ENCODE measurements at regions not wholly inside any gene's neighbourhood (a gene's known extent, or its start where the extent isn't known, plus 50 kb on each side); places are given as distances from the start of the nearest gene placed in this dataset.
A peak's percentile ranks its signal among the peaks of the same experiment; 100 is the strongest.

DNA sequence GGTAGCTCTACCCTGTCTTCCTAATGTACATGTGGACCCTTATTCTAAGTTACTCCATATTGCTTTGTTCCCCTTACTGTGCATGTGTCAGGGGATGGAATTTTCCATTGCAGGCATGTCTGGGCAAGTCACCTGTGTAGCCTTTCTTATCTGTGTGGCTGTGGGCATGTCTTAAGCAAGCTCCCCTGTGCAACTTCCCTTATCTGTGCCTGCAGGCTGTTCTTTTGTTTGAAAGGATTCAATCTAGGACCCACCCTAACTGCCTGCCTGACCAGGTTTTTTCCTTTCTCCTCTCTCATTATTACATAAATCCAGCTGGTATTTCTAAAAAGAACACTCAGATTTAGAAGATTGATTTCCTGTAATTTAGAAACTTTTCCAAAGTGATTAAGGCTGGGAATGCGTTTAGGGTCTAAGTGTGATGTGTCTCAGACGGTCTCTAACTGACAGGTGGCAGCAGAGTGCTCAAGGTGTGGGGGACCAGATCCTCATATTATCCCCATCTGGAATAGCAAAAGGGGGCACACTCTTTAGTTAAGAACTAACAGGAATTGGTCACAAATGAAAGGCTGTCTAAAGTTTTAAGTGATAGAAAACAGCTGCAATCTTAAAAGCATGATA, 198.9 kb upstream of the PPP1R2C start:
- no peak overlapping the region for H3K27ac ChIP-seq (ENCODE audit: low read length)
- WGBS (ENCODE audit: insufficient coverage) = no CpG with 5 or more reads among the region's 2 CpGs

DNA sequence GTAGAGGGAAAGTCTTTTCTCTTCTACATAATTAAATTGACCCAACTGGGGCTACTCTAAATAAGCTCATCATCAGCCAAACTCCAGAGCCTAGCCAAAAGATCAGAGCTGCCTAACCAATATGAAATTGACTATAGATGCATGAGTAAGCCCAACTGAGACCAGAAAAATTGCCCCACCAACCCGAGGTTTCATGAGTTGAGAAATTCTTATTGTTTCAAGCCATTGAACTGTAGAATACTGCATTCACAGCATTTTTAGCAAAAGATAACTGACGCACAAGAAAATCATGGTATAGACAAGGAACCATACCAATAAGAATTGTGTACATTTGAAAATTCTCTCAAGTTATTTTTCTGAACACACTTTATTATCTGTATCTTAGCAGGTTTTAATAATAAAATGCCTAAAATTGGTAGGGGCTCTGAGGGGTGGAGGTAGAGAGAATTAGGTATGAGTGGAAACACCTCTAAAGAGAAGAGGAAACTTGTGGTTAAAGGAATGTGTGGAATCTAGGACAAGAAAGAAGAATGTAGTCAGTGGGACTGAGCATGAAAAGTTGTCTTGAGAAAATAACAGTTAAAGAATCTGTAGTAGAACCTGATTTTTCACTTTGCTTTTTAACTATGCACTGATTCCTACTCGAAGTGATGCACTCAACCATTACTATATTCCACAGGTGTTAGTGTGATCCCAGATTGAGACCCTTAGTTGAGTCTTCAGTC, 200.9 kb upstream of the PPP1R2C start:
- no peak for DNase-seq
- Histone ChIP-seq H3K4me1 (ENCODE audit: control insufficient read depth, insufficient read depth, low read length) (no peaks in the 10 kb centered on the region), H3K27ac (ENCODE audit: low read length) (no peak overlapping the region), H3K4me3 (ENCODE audit: low read length) (no peak overlapping the region), H3K9me3 (replicated peaks; ENCODE audit: control insufficient read depth, low read depth, low read length) (no peaks in the 10 kb centered on the region), H3K36me3 (ENCODE audit: control insufficient read depth, insufficient read depth, low read length) (no peaks in the 10 kb centered on the region), H3K27me3 (ENCODE audit: control insufficient read depth, insufficient read depth, low read length) (peaks cover 2% of the 10 kb centered on the region)
- no CpG with 5 or more reads among the region's 3 CpGs for WGBS (ENCODE audit: insufficient coverage)

More for the DNA sequence above, 198.9 kb upstream of the PPP1R2C start:
- no peaks in the 10 kb centered on the region for H3K36me3 ChIP-seq (ENCODE audit: control insufficient read depth, insufficient read depth, low read length)
- peaks cover 2% of the 10 kb centered on the region for H3K27me3 ChIP-seq (ENCODE audit: control insufficient read depth, insufficient read depth, low read length)
- no peaks in the 10 kb centered on the region for H3K4me1 ChIP-seq (ENCODE audit: control insufficient read depth, insufficient read depth, low read length)
- DNase-seq = no peak
- no peak overlapping the region for H3K4me3 ChIP-seq (ENCODE audit: low read length)
- H3K9me3 ChIP-seq (replicated peaks; ENCODE audit: control insufficient read depth, low read depth, low read length) = no peaks in the 10 kb centered on the region

DNA sequence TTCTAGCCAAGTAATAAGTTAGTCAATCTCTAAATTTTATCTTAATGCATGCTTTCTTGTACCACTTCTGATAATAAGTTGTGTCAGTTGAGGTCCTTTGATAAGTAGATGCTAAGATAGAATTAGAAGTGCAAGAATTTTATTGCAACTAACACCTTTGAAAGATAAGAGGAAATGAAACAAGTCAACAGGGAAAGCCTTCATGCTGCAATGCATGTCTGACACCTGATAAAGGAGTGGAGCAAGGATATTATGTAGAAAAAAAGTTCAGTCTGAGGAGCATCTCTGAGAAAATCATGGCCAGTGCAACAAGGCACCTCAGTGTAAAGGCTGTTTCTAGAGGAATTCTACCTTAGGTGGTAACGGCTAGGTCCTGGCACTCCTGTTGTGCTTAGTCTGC, 210.7 kb upstream of the PPP1R2C start:
- WGBS (ENCODE audit: insufficient coverage) = 86% methylated on average over 1 of the region's 1 CpG
- Histone ChIP-seq H3K27ac (ENCODE audit: low read length) (no peak overlapping the region), H3K4me1 (ENCODE audit: control insufficient read depth, insufficient read depth, low read length) (no peaks in the 10 kb centered on the region), H3K36me3 (ENCODE audit: control insufficient read depth, insufficient read depth, low read length) (no peaks in the 10 kb centered on the region), H3K9me3 (replicated peaks; ENCODE audit: control insufficient read depth, low read depth, low read length) (no peaks in the 10 kb centered on the region), H3K4me3 (ENCODE audit: low read length) (no peak overlapping the region), H3K27me3 (ENCODE audit: control insufficient read depth, insufficient read depth, low read length) (peaks cover 5% of the 10 kb centered on the region)
- DNase-seq = no peak

DNA sequence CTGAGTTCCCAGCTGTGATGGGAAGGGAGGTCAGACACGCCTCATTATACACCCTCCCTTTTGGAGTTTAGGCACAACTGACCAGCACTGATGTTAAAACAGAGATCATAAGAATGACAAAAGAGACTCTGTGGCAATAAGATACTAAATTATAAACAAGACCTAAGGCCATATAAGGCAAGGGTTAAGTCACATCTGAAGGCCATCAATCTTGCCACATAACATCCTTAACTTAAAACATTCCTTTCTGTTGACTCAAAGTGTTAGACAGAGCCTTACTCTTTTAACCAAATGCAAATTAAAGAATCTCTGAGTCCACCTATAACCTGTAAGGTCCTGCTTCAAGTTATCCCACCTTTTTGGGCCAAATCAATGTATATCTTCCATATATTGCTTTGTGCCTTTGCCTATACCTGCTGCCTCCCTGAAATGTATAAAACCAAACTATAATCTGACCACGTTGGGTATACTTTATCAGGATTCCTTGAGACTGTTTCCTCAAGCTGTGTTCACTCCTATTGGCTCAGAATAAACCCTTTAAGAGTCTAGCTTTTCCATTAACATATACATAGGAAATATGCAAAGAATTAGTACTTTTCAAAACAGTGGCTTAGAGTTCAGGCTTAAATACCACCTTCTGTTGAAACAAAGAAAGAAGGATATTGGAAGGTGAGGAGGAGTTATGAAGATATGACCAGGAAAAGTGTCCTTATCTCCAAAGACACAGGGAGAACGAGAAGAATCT, 214.4 kb upstream of the PPP1R2C start:
- WGBS (ENCODE audit: insufficient coverage) = no CpG with 5 or more reads among the region's 3 CpGs
- no peaks in the 10 kb centered on the region for H3K4me1 ChIP-seq (ENCODE audit: control insufficient read depth, insufficient read depth, low read length)

DNA sequence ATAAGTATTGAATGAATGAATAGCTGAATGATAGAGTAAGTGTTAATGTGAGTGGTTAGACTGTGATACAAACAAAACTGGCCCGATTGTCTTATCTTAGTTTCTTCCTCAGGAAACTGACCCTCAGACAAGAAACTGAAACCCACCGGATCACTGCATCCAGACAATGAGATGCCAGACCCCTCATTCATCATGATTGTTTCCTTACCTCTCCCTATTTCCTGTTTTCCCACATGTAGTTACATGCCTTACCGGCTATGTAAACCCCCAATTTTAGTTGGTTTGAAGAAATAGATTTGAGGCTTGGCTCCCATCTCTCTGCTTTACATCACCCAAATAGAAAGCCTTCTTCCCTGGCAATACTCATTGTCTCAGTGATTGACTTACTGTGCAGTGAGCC, 218.9 kb upstream of the PPP1R2C start:
- no peaks in the 10 kb centered on the region for H3K4me1 ChIP-seq (ENCODE audit: control insufficient read depth, insufficient read depth, low read length)
- H3K27ac ChIP-seq (ENCODE audit: low read length) = no peak overlapping the region
- peaks cover 4% of the 10 kb centered on the region for H3K27me3 ChIP-seq (ENCODE audit: control insufficient read depth, insufficient read depth, low read length)
- WGBS (ENCODE audit: insufficient coverage) = 100% methylated on average over 1 of the region's 3 CpGs
- no peak overlapping the region for H3K4me3 ChIP-seq (ENCODE audit: low read length)
- no peaks in the 10 kb centered on the region for H3K36me3 ChIP-seq (ENCODE audit: control insufficient read depth, insufficient read depth, low read length)
- no peaks in the 10 kb centered on the region for H3K9me3 ChIP-seq (replicated peaks; ENCODE audit: control insufficient read depth, low read depth, low read length)
- no peak for DNase-seq

More for the DNA sequence above, 214.4 kb upstream of the PPP1R2C start:
- no peaks in the 10 kb centered on the region for H3K36me3 ChIP-seq (ENCODE audit: control insufficient read depth, insufficient read depth, low read length)
- H3K27ac ChIP-seq (ENCODE audit: low read length) = no peak overlapping the region
- no peaks in the 10 kb centered on the region for H3K9me3 ChIP-seq (replicated peaks; ENCODE audit: control insufficient read depth, low read depth, low read length)
- H3K4me3 ChIP-seq (ENCODE audit: low read length) = no peak overlapping the region
- H3K27me3 ChIP-seq (ENCODE audit: control insufficient read depth, insufficient read depth, low read length) = peaks cover 2% of the 10 kb centered on the region
- no peak for DNase-seq

DNA sequence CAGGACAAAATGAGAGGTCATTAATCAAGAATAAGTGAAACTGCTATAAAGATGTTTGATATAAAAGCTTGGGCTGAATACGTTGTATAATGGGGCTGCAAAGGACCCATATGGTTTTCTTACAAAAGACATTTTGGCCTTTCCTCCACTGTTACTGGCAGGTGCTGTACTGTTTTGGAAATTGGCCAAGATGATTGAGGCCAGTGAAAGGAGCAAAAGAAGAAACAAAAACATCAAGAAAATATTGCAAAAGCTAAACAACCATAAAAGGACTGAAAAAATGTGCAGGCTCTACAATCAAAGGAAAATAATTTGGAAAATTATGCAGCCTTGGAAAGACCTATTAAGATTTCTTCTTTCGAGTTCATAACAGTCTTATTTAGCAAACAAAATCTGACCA, 222.2 kb upstream of the PPP1R2C start:
- Histone ChIP-seq H3K27ac (ENCODE audit: low read length) (no peak overlapping the region), H3K9me3 (replicated peaks; ENCODE audit: control insufficient read depth, low read depth, low read length) (no peaks in the 10 kb centered on the region), H3K4me3 (ENCODE audit: low read length) (no peak overlapping the region), H3K27me3 (ENCODE audit: control insufficient read depth, insufficient read depth, low read length) (peaks cover 2% of the 10 kb centered on the region), H3K4me1 (ENCODE audit: control insufficient read depth, insufficient read depth, low read length) (no peaks in the 10 kb centered on the region), H3K36me3 (ENCODE audit: control insufficient read depth, insufficient read depth, low read length) (no peaks in the 10 kb centered on the region)
- DNase-seq = peak; percentile 60
- no CpG with 5 or more reads among the region's 2 CpGs for WGBS (ENCODE audit: insufficient coverage)

DNA sequence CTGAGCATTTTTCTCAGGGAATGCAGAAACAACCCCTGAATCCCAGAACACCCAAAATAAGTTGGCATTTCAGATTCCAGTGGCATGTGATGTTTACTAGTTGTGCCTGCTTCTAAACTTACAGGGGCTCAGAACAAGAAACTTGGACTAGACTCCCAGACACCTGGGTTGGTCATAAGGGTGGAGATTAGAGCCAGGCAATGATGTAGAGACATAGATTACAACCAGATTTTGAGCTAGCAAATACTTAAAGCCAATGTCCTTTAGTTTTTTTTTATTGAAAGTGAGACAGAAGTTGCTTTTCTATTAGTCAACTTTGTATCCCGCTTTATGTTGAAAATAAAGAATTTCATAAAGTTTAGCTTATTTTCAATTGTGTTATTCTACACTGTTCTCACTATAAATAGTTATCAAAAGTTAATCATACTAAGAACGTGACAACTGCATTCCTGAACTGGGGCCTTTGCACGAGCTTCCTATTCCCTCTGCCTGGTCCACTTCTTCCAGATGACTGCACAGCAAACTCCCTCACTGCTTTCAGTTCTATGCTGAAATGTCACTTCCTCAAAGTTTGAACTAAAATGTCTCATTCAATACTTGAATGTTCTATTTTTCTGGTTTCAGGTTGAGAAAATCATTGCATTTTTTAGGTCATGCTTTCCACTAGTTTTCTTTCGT, 224.7 kb upstream of the PPP1R2C start:
- DNase-seq = peak; percentile 32
- 70% methylated on average over 2 of the region's 4 CpGs for WGBS (ENCODE audit: insufficient coverage)
- H3K4me1 ChIP-seq (ENCODE audit: control insufficient read depth, insufficient read depth, low read length) = no peaks in the 10 kb centered on the region
- H3K36me3 ChIP-seq (ENCODE audit: control insufficient read depth, insufficient read depth, low read length) = no peaks in the 10 kb centered on the region
- no peak overlapping the region for H3K4me3 ChIP-seq (ENCODE audit: low read length)
- H3K27ac ChIP-seq (ENCODE audit: low read length) = no peak overlapping the region
- H3K27me3 ChIP-seq (ENCODE audit: control insufficient read depth, insufficient read depth, low read length) = peaks cover 2% of the 10 kb centered on the region
- H3K9me3 ChIP-seq (replicated peaks; ENCODE audit: control insufficient read depth, low read depth, low read length) = no peaks in the 10 kb centered on the region

DNA sequence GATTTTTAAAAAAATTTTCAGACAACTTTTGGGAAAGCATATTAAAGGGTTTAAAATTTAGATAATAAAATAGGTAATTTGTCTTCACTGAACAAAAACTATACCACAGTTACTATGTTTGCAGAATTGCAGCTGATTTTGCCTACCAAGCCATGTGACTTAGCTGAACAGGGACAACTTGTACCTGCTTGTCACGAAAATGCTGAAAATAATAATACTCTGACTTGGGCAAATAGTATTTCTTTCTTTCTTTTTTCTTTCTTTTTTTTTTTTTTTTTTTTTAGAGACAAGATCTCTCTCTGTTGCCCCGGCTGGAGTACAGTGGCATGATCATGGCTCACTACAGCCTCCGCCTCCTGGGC, 225.2 kb upstream of the PPP1R2C start:
- H3K4me1 ChIP-seq (ENCODE audit: control insufficient read depth, insufficient read depth, low read length) = no peaks in the 10 kb centered on the region
- no peak for DNase-seq
- peaks cover 2% of the 10 kb centered on the region for H3K27me3 ChIP-seq (ENCODE audit: control insufficient read depth, insufficient read depth, low read length)
- no peak overlapping the region for H3K27ac ChIP-seq (ENCODE audit: low read length)
- no peaks in the 10 kb centered on the region for H3K9me3 ChIP-seq (replicated peaks; ENCODE audit: control insufficient read depth, low read depth, low read length)
- no peaks in the 10 kb centered on the region for H3K36me3 ChIP-seq (ENCODE audit: control insufficient read depth, insufficient read depth, low read length)
- H3K4me3 ChIP-seq (ENCODE audit: low read length) = no peak overlapping the region
- WGBS (ENCODE audit: insufficient coverage) = no CpG with 5 or more reads among the region's 3 CpGs

DNA sequence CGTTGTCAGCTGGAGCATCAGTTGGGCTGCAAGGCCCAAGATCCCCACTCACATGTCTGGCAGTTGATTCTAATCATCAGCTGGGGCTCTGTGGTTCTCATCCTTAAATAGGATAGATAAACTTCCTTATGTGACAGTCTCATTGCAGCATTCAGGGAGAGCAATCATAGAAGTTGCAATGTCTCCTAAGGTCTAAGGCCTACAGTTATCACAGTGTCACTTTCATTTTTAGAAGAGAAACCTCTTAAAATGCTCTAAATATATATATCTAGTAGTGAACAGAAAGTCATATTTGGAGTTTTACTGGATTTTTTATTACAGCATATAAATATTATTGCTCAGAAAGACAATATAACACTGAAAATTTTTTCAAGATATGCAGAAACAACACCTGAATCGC, 226.0 kb upstream of the PPP1R2C start:
- Histone ChIP-seq H3K4me1 (ENCODE audit: control insufficient read depth, insufficient read depth, low read length) (no peaks in the 10 kb centered on the region), H3K36me3 (ENCODE audit: control insufficient read depth, insufficient read depth, low read length) (no peaks in the 10 kb centered on the region), H3K4me3 (ENCODE audit: low read length) (no peak overlapping the region), H3K27me3 (ENCODE audit: control insufficient read depth, insufficient read depth, low read length) (peaks cover 2% of the 10 kb centered on the region), H3K9me3 (replicated peaks; ENCODE audit: control insufficient read depth, low read depth, low read length) (no peaks in the 10 kb centered on the region), H3K27ac (ENCODE audit: low read length) (no peak overlapping the region)
- no CpG with 5 or more reads among the region's 2 CpGs for WGBS (ENCODE audit: insufficient coverage)
- DNase-seq = no peak

DNA sequence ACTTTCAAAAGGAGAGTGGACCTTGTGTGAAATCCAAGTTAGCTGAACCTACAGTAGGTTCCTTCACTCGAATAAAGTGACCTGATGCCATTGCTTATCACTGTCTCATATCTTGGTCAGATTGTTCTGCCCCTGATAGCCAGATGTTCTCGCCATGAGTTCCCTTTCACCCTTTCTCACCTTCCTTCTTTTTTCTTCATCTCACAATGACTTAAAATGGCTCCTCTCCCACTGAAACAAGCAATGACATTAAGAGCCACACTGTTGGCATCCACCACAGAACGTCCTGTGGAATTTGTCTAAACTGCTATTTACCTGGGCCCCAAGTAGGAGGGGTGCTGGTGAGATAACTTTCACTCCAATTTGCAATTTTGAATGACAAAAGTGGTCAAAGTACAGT, 227.6 kb upstream of the PPP1R2C start:
- Histone ChIP-seq H3K9me3 (replicated peaks; ENCODE audit: control insufficient read depth, low read depth, low read length) (no peaks in the 10 kb centered on the region), H3K27ac (ENCODE audit: low read length) (no peak overlapping the region), H3K36me3 (ENCODE audit: control insufficient read depth, insufficient read depth, low read length) (no peaks in the 10 kb centered on the region), H3K4me3 (ENCODE audit: low read length) (no peak overlapping the region), H3K27me3 (ENCODE audit: control insufficient read depth, insufficient read depth, low read length) (no peaks in the 10 kb centered on the region), H3K4me1 (ENCODE audit: control insufficient read depth, insufficient read depth, low read length) (no peaks in the 10 kb centered on the region)
- DNase-seq = no peak
- WGBS (ENCODE audit: insufficient coverage) = 80% methylated on average over 2 of the region's 3 CpGs
